Keratinocyte (primary cell): ENCODE measurements at regions not wholly inside any gene's neighbourhood (a gene's known extent, or its start where the extent isn't known, plus 50 kb on each side); places are given as distances from the start of the nearest gene placed in this dataset.

ENCODE experiments used
- DNase-seq: peaks from one replicate; pipeline ENCODE4 v3.0.0-alpha.2; 2011; ENCODE audit warnings: low read depth, missing footprints, low spot score
- FAIRE-seq: peaks from 2 replicates; lab custom pipeline; 2011; peaks lifted over from hg19 to GRCh38; lab: Jason Lieb, UNC
- H2AFZ ChIP-seq: 2 replicates; pipeline ENCODE4 v1.6.0; 2012; ENCODE audit warnings: low read length, control low read depth, inconsistent platforms; ENCODE audit not compliant: control insufficient read depth
- H3K27ac ChIP-seq: 2 replicates; pipeline ENCODE4 v1.5.1; 2011; ENCODE audit warnings: low read length; ENCODE audit not compliant: control insufficient read depth, insufficient read depth
- H3K27me3 ChIP-seq: 3 replicates; pipeline ENCODE4 v1.6.0; 2011; ENCODE audit warnings: low read length; ENCODE audit not compliant: control insufficient read depth, insufficient read depth; ENCODE audit errors: extremely low read depth
- H3K36me3 ChIP-seq, 2 experiments: 2 replicates in 1 of 2; 3 replicates in 1 of 2; pipeline ENCODE4 v1.5.1; 2011; ENCODE audit warnings: low read length in 2 of 2, mild to moderate bottlenecking in 1 of 2; ENCODE audit not compliant: control insufficient read depth in 2 of 2, insufficient read depth in 2 of 2; ENCODE audit errors: extremely low read depth in 1 of 2
- H3K4me1 ChIP-seq: 3 replicates; pipeline ENCODE4 v1.5.1; 2011; ENCODE audit warnings: low read length; ENCODE audit not compliant: control insufficient read depth, insufficient read depth; ENCODE audit errors: extremely low read depth
- H3K4me2 ChIP-seq: 3 replicates; pipeline ENCODE4 v1.6.0; 2011; ENCODE audit warnings: low read depth, low read length; ENCODE audit not compliant: control insufficient read depth, insufficient read depth; ENCODE audit errors: extremely low read depth
- H3K4me3 ChIP-seq, 3 experiments: fragments of 200-600 bp in 1 of 3; sonication (generic) in 1 of 3; 2 replicates in 2 of 3; 3 replicates in 1 of 3; pipeline ENCODE4 v1.5.1; 2011 to 2016; ENCODE audit warnings: low read length in 3 of 3, mild to moderate bottlenecking in 3 of 3, control low read depth in 2 of 3, inconsistent platforms in 1 of 3, low read depth in 1 of 3, mixed read lengths in 1 of 3, mixed run types in 1 of 3, moderate library complexity in 1 of 3; ENCODE audit not compliant: control insufficient read depth in 2 of 3, insufficient read depth in 2 of 3; ENCODE audit errors: extremely low read depth in 1 of 3
- H3K79me2 ChIP-seq: 2 replicates; pipeline ENCODE4 v1.6.0; 2012; ENCODE audit warnings: low read length; ENCODE audit not compliant: control insufficient read depth, insufficient read depth
- H3K9ac ChIP-seq: 3 replicates; pipeline ENCODE4 v1.6.0; 2011; ENCODE audit warnings: low read length; ENCODE audit not compliant: control insufficient read depth, insufficient read depth; ENCODE audit errors: extremely low read depth
- H3K9me1 ChIP-seq: 3 replicates; pipeline ENCODE4 v1.6.0; 2011; ENCODE audit warnings: low read length; ENCODE audit not compliant: control insufficient read depth, insufficient read depth; ENCODE audit errors: extremely low read depth
- H3K9me3 ChIP-seq: 2 replicates; pipeline ENCODE4 v1.5.1; 2012; ENCODE audit warnings: low read depth, low read length; ENCODE audit not compliant: control insufficient read depth
- H4K20me1 ChIP-seq: 3 replicates; pipeline ENCODE4 v1.6.0; 2011; ENCODE audit warnings: low read length; ENCODE audit not compliant: control insufficient read depth, insufficient read depth; ENCODE audit errors: extremely low read depth
- EZH2 ChIP-seq: IDR thresholded peaks from one replicate; pipeline ENCODE4 v1.6.1; 2012; ENCODE audit warnings: inconsistent platforms, mild to moderate bottlenecking, low read length, moderate library complexity
- dilution Hi-C: fragments of 300-500 bp; cut with MboI; formaldehyde crosslinking; loops from one replicate; pipeline ENCODE4 v1.7.0; 2020; ENCODE audit warnings: low sequenced_read_pairs; ENCODE audit not compliant: extremely low pct_ligation_motif_present
- TF ChIP-seq, protein P1 (sequence below), 3 experiments: IDR thresholded peaks in 1 of 3; conservative IDR thresholded peaks in 1 of 3; optimal IDR thresholded peaks in 1 of 3; 2 replicates in 2 of 3; 3 replicates in 1 of 3; pipeline versions ENCODE3 to v1.5.1; 2011; ENCODE audit warnings: low read length in 3 of 3, mild to moderate bottlenecking in 3 of 3, moderate library complexity in 2 of 3, control low read depth in 1 of 3, inconsistent platforms in 1 of 3; ENCODE audit not compliant: insufficient read depth in 2 of 3; ENCODE audit errors: extremely low read depth in 1 of 3

DNA sequence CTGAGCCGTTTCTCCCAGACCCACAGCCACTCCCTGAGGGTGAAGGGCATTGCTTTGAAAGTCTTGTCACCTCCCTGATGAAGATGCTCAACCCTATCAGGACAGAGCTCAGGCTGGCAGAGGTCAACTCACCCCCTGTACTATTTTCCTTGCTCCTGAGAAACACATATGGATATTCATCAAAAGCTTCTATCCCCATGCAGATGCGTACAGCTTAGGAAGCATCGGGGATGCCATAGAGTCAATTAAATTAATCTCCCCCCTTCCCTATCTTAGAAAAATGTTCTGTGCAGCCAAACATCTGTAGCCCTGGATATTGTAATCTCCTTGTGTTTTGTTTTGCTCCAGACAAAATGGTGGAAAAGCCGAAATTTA lies 67.2 kb downstream of the EMX2 start:
- Histone ChIP-seq H3K4me2 (no peak overlapping the region), H3K9me3 (no peaks in the 10 kb centered on the region), H3K27ac (no peak overlapping the region), H2AFZ (no peak overlapping the region), H3K9ac (no peak overlapping the region), H3K27me3 (no peaks in the 10 kb centered on the region), H3K36me3 (no peaks in the 10 kb centered on the region), H3K9me1 (no peaks in the 10 kb centered on the region), H3K4me3 (no peak overlapping the region), H3K79me2 (no peaks in the 10 kb centered on the region), H3K4me1 (peaks cover 5% of the 10 kb centered on the region), H4K20me1 (no peaks in the 10 kb centered on the region)
- no peak for TF ChIP-seq EZH2
- TF ChIP-seq, protein P1, sequence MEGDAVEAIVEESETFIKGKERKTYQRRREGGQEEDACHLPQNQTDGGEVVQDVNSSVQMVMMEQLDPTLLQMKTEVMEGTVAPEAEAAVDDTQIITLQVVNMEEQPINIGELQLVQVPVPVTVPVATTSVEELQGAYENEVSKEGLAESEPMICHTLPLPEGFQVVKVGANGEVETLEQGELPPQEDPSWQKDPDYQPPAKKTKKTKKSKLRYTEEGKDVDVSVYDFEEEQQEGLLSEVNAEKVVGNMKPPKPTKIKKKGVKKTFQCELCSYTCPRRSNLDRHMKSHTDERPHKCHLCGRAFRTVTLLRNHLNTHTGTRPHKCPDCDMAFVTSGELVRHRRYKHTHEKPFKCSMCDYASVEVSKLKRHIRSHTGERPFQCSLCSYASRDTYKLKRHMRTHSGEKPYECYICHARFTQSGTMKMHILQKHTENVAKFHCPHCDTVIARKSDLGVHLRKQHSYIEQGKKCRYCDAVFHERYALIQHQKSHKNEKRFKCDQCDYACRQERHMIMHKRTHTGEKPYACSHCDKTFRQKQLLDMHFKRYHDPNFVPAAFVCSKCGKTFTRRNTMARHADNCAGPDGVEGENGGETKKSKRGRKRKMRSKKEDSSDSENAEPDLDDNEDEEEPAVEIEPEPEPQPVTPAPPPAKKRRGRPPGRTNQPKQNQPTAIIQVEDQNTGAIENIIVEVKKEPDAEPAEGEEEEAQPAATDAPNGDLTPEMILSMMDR (optimal IDR thresholded peaks at IDR 0.05 in 1 of 3, IDR thresholded peaks at IDR 0.05 in 1 of 3, conservative IDR thresholded peaks at IDR 0.05 in 1 of 3; ENCODE audit: extremely low read depth in 1 of 3, insufficient read depth in 2 of 3, low read length in 3 of 3), result no peak
- FAIRE-seq, result no peak
- no peak for DNase-seq
- dilution Hi-C loops, result no loop called here

- DNase-seq (no peak), FAIRE-seq (no peak)
- Histone ChIP-seq H3K9me3 (no peaks in the 10 kb centered on the region), H3K9me1 (no peaks in the 10 kb centered on the region), H3K4me2 (no peak overlapping the region), H3K27me3 (no peaks in the 10 kb centered on the region), H2AFZ (no peak overlapping the region), H3K4me3 (no peak overlapping the region), H3K36me3 (no peaks in the 10 kb centered on the region), H3K79me2 (no peaks in the 10 kb centered on the region), H3K4me1 (peaks cover 5% of the 10 kb centered on the region), H4K20me1 (no peaks in the 10 kb centered on the region), H3K27ac (no peak overlapping the region), H3K9ac (no peak overlapping the region)
- TF ChIP-seq EZH2, result no peak
- TF ChIP-seq, protein P1 (optimal IDR thresholded peaks at IDR 0.05 in 1 of 3, IDR thresholded peaks at IDR 0.05 in 1 of 3, conservative IDR thresholded peaks at IDR 0.05 in 1 of 3; ENCODE audit: extremely low read depth in 1 of 3, insufficient read depth in 2 of 3, low read length in 3 of 3), result no peak
- dilution Hi-C loops, result no loop called here
Measured at GRCh38 chr10:117610321-117610720, 67.8 kb downstream of the EMX2 start.
